Neuronal stem cell (in vitro differentiated cells): ENCODE measurements at regions not wholly inside any gene's neighbourhood (a gene's known extent, or its start where the extent isn't known, plus 50 kb on each side); places are given as distances from the start of the nearest gene placed in this dataset.
A peak's percentile ranks its signal among the peaks of the same experiment; 100 is the strongest.

Experiments
- DNase-seq: peaks from one replicate; pipeline ENCODE4 v3.0.0-alpha.2; 2013; ENCODE audit warnings: low spot score
- H2AFZ ChIP-seq: one replicate; pipeline ENCODE4 v1.6.1; 2013; ENCODE audit warnings: mild to moderate bottlenecking, low read length, inconsistent platforms
- H2AK5ac ChIP-seq: 2 replicates; pipeline ENCODE4 v1.6.1; 2013; ENCODE audit warnings: low read depth, mild to moderate bottlenecking, inconsistent platforms, low read length, moderate library complexity, mixed read lengths
- H2BK120ac ChIP-seq: 2 replicates; pipeline ENCODE4 v1.6.1; 2013; ENCODE audit warnings: low read depth, mild to moderate bottlenecking, inconsistent platforms, low read length, moderate library complexity, mixed read lengths
- H2BK12ac ChIP-seq: one replicate; pipeline ENCODE4 v1.6.1; 2013; ENCODE audit warnings: low read length, inconsistent platforms
- H2BK15ac ChIP-seq: 2 replicates; pipeline ENCODE4 v1.6.1; 2013; ENCODE audit warnings: mild to moderate bottlenecking, low read length, inconsistent platforms, mixed read lengths
- H2BK5ac ChIP-seq: one replicate; pipeline ENCODE4 v1.6.1; 2013; ENCODE audit warnings: inconsistent platforms, mild to moderate bottlenecking, low read length, moderate library complexity
- H3K14ac ChIP-seq: one replicate; pipeline ENCODE4 v1.6.1; 2013; ENCODE audit warnings: low read length, inconsistent platforms
- H3K18ac ChIP-seq: 2 replicates; pipeline ENCODE4 v1.6.1; 2013; ENCODE audit warnings: low read length, inconsistent platforms
- H3K23ac ChIP-seq: 2 replicates; pipeline ENCODE4 v1.6.1; 2013; ENCODE audit warnings: low read depth, mild to moderate bottlenecking, mixed read lengths, low read length, inconsistent platforms; ENCODE audit not compliant: poor library complexity
- H3K27ac ChIP-seq: replicated peaks from 3 replicates; pipeline ENCODE4 v1.5.1; 2013; ENCODE audit warnings: low read length, inconsistent platforms
- H3K27me3 ChIP-seq, 3 experiments: 2 replicates each; pipeline ENCODE4 v1.6.1; 2013; ENCODE audit warnings: low read length in 3 of 3, mild to moderate bottlenecking in 2 of 3, inconsistent platforms in 1 of 3, low read depth in 1 of 3, mixed read lengths in 1 of 3, moderate library complexity in 1 of 3; ENCODE audit not compliant: control insufficient read depth in 3 of 3, insufficient read depth in 3 of 3
- H3K36me3 ChIP-seq, 2 donors: replicated peaks in 1 of 2; 2 replicates each; pipeline ENCODE4 v1.6.1; 2013; ENCODE audit warnings: low read length in 2 of 2; ENCODE audit not compliant: control insufficient read depth in 2 of 2, insufficient read depth in 2 of 2
- H3K4ac ChIP-seq: 2 replicates; pipeline ENCODE4 v1.6.1; 2013; ENCODE audit warnings: inconsistent platforms, mild to moderate bottlenecking, low read length, moderate library complexity
- H3K4me1 ChIP-seq, 2 donors: 1 replicate in 1 of 2; 2 replicates in 1 of 2; pipeline ENCODE4 v1.6.1; 2013; ENCODE audit warnings: low read length in 2 of 2, low read depth in 1 of 2; ENCODE audit not compliant: control insufficient read depth in 2 of 2, insufficient read depth in 1 of 2
- H3K4me2 ChIP-seq: one replicate; pipeline ENCODE4 v1.6.1; 2013; ENCODE audit warnings: mild to moderate bottlenecking, low read length, inconsistent platforms; ENCODE audit not compliant: insufficient read depth, poor library complexity, severe bottlenecking
- H3K4me3 ChIP-seq, 2 donors: 2 replicates each; pipeline ENCODE4 v1.5.1; 2013; ENCODE audit warnings: low read length in 2 of 2, mild to moderate bottlenecking in 2 of 2, inconsistent platforms in 1 of 2, moderate library complexity in 1 of 2
- H3K79me1 ChIP-seq: one replicate; pipeline ENCODE4 v1.6.1; 2013; ENCODE audit warnings: low read depth, mild to moderate bottlenecking, inconsistent platforms, low read length, moderate library complexity
- H3K9ac ChIP-seq: one replicate; pipeline ENCODE4 v1.6.1; 2013; ENCODE audit warnings: mild to moderate bottlenecking, low read depth, low read length, inconsistent platforms; ENCODE audit not compliant: poor library complexity
- H3K9me3 ChIP-seq, 2 donors: replicated peaks in 1 of 2; 2 replicates each; pipeline versions ENCODE3 to v1.6.1; 2013; ENCODE audit warnings: low read length in 2 of 2, mild to moderate bottlenecking in 2 of 2, inconsistent platforms in 1 of 2, low read depth in 1 of 2, mixed read lengths in 1 of 2, moderate library complexity in 1 of 2; ENCODE audit not compliant: control insufficient read depth in 2 of 2, insufficient read depth in 1 of 2
- H4K8ac ChIP-seq: one replicate; pipeline ENCODE4 v1.6.1; 2013; ENCODE audit warnings: low read depth, mild to moderate bottlenecking, inconsistent platforms, low read length, moderate library complexity
- H4K91ac ChIP-seq: one replicate; pipeline ENCODE4 v1.6.1; 2013; ENCODE audit warnings: low read length, low read depth, mild to moderate bottlenecking, inconsistent platforms; ENCODE audit not compliant: poor library complexity
- WGBS, 2 donors: extraction: QIAGEN DNeasy Blood & Tissue Kit; methylation state at CpG; one replicate each; pipeline ENCODE4 v1.1.7; 2013; ENCODE audit warnings: missing lambda C conversion rate in 2 of 2, mixed read lengths in 1 of 2; ENCODE audit not compliant: insufficient read length in 2 of 2, insufficient replicate concordance in 1 of 2; ENCODE audit errors: extremely low coverage in 2 of 2; 5-methylcytosine and 5-hydroxymethylcytosine counted together

- H3K4me3 ChIP-seq: no peak overlapping the region
- no peak overlapping the region for H2BK15ac ChIP-seq
- no peak overlapping the region for H4K8ac ChIP-seq
- no peak overlapping the region for H2BK120ac ChIP-seq
- H3K27me3 ChIP-seq: no peaks in the 10 kb centered on the region
- no peak overlapping the region for H4K91ac ChIP-seq
- H2AK5ac ChIP-seq: no peak overlapping the region
- H3K23ac ChIP-seq: no peak overlapping the region
- no peak overlapping the region for H3K14ac ChIP-seq
- no peak overlapping the region for H3K4ac ChIP-seq
- H2AFZ ChIP-seq: no peak overlapping the region
- H3K4me1 ChIP-seq: no peaks in the 10 kb centered on the region
- no peak overlapping the region for H3K18ac ChIP-seq
- no peak overlapping the region for H3K9ac ChIP-seq
- no peaks in the 10 kb centered on the region for H3K79me1 ChIP-seq
- DNase-seq: no peak
- no peaks in the 10 kb centered on the region for H3K9me3 ChIP-seq
- H3K4me2 ChIP-seq: no peak overlapping the region
- H3K36me3 ChIP-seq: no peaks in the 10 kb centered on the region
- WGBS, 2 donors: no CpG with 5 or more reads among the region's 6 CpGs
- H2BK5ac ChIP-seq: no peak overlapping the region
- no peak overlapping the region for H3K27ac ChIP-seq
- H2BK12ac ChIP-seq: no peak overlapping the region
Measured at GRCh38 chr3:162845918-162846317, 1349.3 kb downstream of the OTOL1 start.

DNA sequence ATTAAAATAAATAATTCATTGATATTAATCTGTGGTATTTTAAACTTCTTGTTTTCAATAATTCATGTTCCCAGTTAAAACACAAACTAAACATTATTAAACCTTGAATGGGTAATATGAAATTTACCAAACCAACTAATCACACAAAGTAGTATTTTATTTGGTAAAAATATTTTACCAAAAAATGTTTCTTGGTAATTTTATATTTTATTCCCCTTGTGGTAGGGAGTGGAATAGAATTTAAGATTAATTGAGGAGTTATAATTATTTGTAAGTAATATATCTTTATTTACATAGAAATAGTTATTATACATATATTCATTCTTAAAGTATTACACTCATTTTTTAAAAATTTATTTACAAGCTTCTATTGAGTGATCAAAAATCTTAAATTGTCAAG is 1350.9 kb downstream of the OTOL1 start:
- Histone ChIP-seq H2BK15ac (no peak overlapping the region), H2BK5ac (no peak overlapping the region), H3K18ac (no peak overlapping the region), H3K4me2 (no peak overlapping the region), H3K79me1 (no peaks in the 10 kb centered on the region), H4K91ac (no peak overlapping the region), H2BK12ac (no peak overlapping the region), H3K4me3 (no peak overlapping the region), H3K27me3 (no peaks in the 10 kb centered on the region), H2AFZ (no peak overlapping the region), H3K14ac (no peak overlapping the region), H2AK5ac (no peak overlapping the region), H2BK120ac (no peak overlapping the region), H3K4ac (no peak overlapping the region), H3K9me3 (no peaks in the 10 kb centered on the region), H3K36me3 (no peaks in the 10 kb centered on the region), H3K4me1 (no peaks in the 10 kb centered on the region), H3K23ac (no peak overlapping the region), H3K9ac (no peak overlapping the region), H4K8ac (no peak overlapping the region), H3K27ac (no peak overlapping the region)
- DNase-seq: no peak

- Histone ChIP-seq H3K4me1 (no peaks in the 10 kb centered on the region), H3K9ac (no peak overlapping the region), H4K91ac (no peak overlapping the region), H3K14ac (no peak overlapping the region), H3K4me3 (no peak overlapping the region), H3K23ac (no peak overlapping the region), H2BK15ac (no peak overlapping the region), H3K27me3 (no peaks in the 10 kb centered on the region), H4K8ac (no peak overlapping the region), H2BK5ac (no peak overlapping the region), H3K18ac (no peak overlapping the region), H2BK120ac (no peak overlapping the region), H3K4ac (no peak overlapping the region), H2AFZ (no peak overlapping the region), H3K79me1 (no peaks in the 10 kb centered on the region), H2BK12ac (no peak overlapping the region), H3K9me3 (no peaks in the 10 kb centered on the region), H3K4me2 (no peak overlapping the region), H2AK5ac (no peak overlapping the region), H3K27ac (no peak overlapping the region), H3K36me3 (no peaks in the 10 kb centered on the region)
- DNase-seq: no peak
- WGBS, 2 donors: no CpG with 5 or more reads among the region's 1 CpG
Measured at GRCh38 chr3:162863579-162863978, 1367.0 kb downstream of the OTOL1 start.

GRCh38 chr3:162865466-162865865 is 1368.9 kb downstream of the OTOL1 start:
- H3K36me3 ChIP-seq: no peaks in the 10 kb centered on the region
- DNase-seq: no peak
- H3K4ac ChIP-seq: no peak overlapping the region
- no peak overlapping the region for H3K27ac ChIP-seq
- no peaks in the 10 kb centered on the region for H3K4me1 ChIP-seq
- H2BK12ac ChIP-seq: no peak overlapping the region
- no peak overlapping the region for H3K4me3 ChIP-seq
- H3K9me3 ChIP-seq: no peaks in the 10 kb centered on the region
- no peaks in the 10 kb centered on the region for H3K79me1 ChIP-seq
- H3K18ac ChIP-seq: no peak overlapping the region
- no peak overlapping the region for H3K4me2 ChIP-seq
- no peak overlapping the region for H4K91ac ChIP-seq
- H3K23ac ChIP-seq: no peak overlapping the region
- no CpG with 5 or more reads among the region's 1 CpG for WGBS, 2 donors
- H2BK5ac ChIP-seq: no peak overlapping the region
- H4K8ac ChIP-seq: no peak overlapping the region
- no peak overlapping the region for H3K9ac ChIP-seq
- H2BK15ac ChIP-seq: no peak overlapping the region
- no peaks in the 10 kb centered on the region for H3K27me3 ChIP-seq
- peak overlapping the region; percentile 17 for H2AFZ ChIP-seq
- H2AK5ac ChIP-seq: no peak overlapping the region
- H2BK120ac ChIP-seq: no peak overlapping the region
- H3K14ac ChIP-seq: no peak overlapping the region
